GM15510 (cell line): ENCODE measurements at regions not wholly inside any gene's neighbourhood (a gene's known extent, or its start where the extent isn't known, plus 50 kb on each side); places are given as distances from the start of the nearest gene placed in this dataset.

Source experiments
- POLR2A ChIP-seq: IDR thresholded peaks from 3 replicates; pipeline ENCODE4 v1.6.1; 2011; ENCODE audit warnings: borderline replicate concordance; ENCODE audit not compliant: insufficient read length; ENCODE audit errors: extremely low read depth

GRCh38 chr6:44029444-44030185, 97.6 kb downstream of the MRPL14 start:
- TF ChIP-seq POLR2A, result no peak

- TF ChIP-seq POLR2A, result no peak
Observed at GRCh38 chr6:44028789-44029310, 98.4 kb downstream of the MRPL14 start.

GRCh38 chr6:44025226-44025625, 102.0 kb downstream of the MRPL14 start:
- no peak for TF ChIP-seq POLR2A

- no peak for TF ChIP-seq POLR2A
Observed at GRCh38 chr6:44024574-44025219, 102.6 kb downstream of the MRPL14 start.

- TF ChIP-seq POLR2A, result no peak
Observed at GRCh38 chr6:44023586-44024454, 103.4 kb downstream of the MRPL14 start.

GRCh38 chr6:44022671-44023352, 104.4 kb downstream of the MRPL14 start:
- no peak for TF ChIP-seq POLR2A

- TF ChIP-seq POLR2A, result no peak
Observed at GRCh38 chr6:44022296-44022661, 105.0 kb downstream of the MRPL14 start.

GRCh38 chr6:44021589-44022295, 105.5 kb downstream of the MRPL14 start:
- no peak for TF ChIP-seq POLR2A

- no peak for TF ChIP-seq POLR2A
Observed at GRCh38 chr6:44020664-44021425, 106.4 kb downstream of the MRPL14 start.

GRCh38 chr6:44020148-44020547, 107.1 kb downstream of the MRPL14 start:
- no peak for TF ChIP-seq POLR2A

- no peak for TF ChIP-seq POLR2A
Observed at GRCh38 chr6:44016131-44016870, 111.0 kb downstream of the MRPL14 start.

GRCh38 chr6:44012078-44012493, 115.2 kb downstream of the MRPL14 start:
- TF ChIP-seq POLR2A, result no peak
